ENCODE measurements at regions not wholly inside any gene's neighbourhood (a gene's known extent, or its start where the extent isn't known, plus 50 kb on each side); places are given as distances from the start of the nearest gene placed in this dataset.
"Not testable (repeated sequence)": the region's sequence is repeated elsewhere in the genome, so short reads cannot be mapped to it uniquely, and the experiment has no call there.

DNA sequence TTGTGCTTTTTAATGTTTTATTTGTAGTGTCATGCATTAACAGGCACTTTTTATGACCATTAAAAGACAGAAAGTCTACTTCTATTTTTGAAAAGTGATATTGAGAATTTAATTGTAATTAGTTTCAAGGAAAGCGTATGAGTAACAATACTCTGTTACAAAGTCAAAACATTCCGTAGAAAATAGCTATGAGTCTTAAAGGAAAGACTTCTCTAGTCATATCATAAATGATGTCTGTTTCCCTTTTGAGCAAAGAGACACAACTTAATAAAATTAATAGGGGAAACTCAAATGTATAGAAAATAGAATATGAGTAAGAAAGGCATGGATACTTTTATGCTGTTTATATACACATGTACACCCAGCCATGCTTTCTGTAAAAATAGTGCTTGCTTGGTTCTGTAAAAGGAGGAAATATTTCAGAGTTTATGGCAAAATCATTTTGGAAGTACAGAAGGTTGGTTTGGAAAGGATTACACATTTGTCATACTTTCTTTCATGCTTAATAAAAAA, 107.8 kb upstream of the AHI1 start:
- no peak for DNase-seq (ENCODE audit: low read depth)

DNA sequence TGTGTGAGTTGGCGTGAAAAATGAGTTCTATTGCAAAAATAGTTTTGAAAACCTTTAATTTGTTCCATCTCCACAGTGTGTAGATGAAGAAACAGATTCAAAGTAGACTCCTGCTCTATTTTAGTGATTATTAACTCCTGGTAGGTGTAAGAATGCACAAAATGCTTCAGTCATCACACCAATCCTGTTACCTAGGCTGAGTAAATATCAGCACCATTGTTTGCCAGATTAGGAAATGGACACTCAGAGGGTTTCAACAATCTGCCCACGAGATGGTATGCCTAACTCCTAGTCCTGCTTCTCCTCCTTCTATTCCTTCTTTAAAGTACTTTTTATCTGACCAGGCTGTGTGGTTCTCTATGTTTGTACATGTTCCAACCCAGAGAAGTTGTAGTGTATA, 108.9 kb upstream of the AHI1 start:
- no peak for DNase-seq (ENCODE audit: low read depth)

DNA sequence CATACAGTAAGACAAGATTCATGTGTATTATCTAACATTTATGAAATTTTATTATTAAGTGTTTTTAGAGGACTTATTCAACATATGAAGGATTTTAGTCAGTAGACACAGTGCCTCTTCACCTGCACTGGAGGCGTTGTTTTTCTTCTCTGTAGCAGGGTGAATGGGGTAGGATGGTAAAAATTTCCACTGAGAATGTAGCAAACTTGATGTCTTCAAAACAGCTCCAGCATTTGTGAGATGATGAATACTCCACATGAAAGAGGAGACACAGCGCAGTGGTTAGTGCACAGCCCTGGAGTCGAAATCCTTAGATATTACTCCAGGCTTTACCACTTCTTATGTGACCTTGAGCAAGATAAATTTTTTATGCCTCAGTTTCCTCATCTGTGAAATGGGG, 110.5 kb upstream of the AHI1 start:
- no peak for DNase-seq (ENCODE audit: low read depth)

DNA sequence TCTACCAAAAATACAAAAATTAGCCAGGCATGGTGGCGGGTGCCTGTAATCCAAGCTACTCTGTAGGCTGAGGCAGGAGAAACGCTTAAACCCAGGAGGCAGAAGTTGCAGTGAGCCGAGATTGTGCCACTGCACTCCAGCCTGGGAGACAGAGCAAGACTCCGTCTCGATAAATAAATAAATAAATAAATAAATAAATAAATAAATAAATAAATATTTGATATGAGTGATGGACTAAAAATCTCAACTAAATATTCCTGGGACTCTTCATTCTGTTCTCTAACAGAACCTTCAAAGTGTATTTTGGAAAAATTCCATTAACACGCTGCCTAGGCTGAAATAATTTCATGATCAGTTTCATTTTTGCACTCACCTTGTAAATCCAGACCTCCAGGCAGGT, 112.7 kb upstream of the AHI1 start:
- not testable (repeated sequence) for DNase-seq (ENCODE audit: low read depth)

GRCh38 chr6:135616655-135617054, 119.1 kb upstream of the AHI1 start:
- no peak for DNase-seq (ENCODE audit: low read depth)

DNA sequence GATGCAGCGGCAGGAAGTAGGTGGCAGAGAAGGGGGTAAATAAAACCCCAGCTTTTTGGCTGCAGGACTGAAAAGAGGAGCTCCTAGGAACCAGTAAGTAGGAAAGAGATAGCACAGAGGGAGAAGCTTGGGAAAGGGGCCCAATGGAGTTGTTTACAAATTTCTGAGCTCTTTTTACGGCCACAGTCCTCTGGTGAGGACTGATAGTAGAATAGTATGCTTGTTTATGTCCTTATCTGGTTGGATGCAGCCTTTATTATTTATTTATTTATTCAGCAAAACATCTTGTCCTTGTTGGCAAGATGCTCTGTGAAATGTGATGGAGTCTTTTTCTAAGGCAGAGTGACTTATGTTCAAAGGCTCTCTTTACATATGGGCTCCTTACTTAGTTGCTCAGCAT, 119.7 kb upstream of the AHI1 start:
- DNase-seq (ENCODE audit: low read depth) = no peak

- no peak for DNase-seq (ENCODE audit: low read depth)
Measured at GRCh38 chr6:135622081-135622480, 124.5 kb upstream of the AHI1 start.

GRCh38 chr6:135623979-135624378, 126.4 kb upstream of the AHI1 start:
- no peak for DNase-seq (ENCODE audit: low read depth)

DNA sequence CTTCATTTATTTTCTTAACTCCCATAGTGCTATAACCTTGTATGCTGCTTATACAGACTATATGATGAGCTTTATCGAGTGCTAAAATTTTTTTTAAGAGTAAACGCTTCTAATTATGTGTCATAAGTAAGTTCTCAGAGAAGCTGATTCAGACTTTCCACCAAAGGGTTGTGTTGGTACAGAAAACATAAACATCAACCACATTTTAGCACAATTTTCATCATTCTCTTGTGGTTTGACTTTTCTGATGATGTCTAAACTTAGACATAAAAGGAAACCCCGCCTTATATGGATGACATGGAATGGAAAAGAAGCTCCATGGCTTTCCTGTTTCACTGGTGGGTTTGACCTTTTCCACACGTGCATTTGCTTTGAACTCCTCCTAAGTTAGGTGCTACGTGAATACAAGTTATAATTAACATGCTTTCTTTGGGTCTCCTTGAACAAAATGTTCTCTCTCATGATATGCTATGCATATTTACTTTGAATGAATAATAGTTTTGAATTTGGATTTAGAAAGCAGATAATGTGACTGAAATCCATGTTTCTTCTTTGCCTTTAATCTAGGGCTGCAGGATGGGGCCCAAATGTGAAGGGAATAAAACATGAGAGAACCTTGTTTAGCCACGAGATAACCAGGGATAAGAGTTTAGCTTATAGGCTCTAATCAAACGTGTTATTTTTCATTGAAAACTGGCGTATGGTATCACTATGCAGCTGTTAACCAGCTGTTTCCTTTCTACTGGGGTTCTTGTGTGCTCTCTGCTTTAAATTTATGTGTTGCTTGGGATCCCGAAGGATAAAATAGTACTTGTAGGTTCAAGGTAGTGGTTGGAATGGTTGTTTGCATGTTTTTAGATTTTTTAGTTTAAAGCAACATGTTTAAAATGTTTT, 127.1 kb upstream of the AHI1 start:
- DNase-seq (ENCODE audit: low read depth) = peak; percentile 10

DNA sequence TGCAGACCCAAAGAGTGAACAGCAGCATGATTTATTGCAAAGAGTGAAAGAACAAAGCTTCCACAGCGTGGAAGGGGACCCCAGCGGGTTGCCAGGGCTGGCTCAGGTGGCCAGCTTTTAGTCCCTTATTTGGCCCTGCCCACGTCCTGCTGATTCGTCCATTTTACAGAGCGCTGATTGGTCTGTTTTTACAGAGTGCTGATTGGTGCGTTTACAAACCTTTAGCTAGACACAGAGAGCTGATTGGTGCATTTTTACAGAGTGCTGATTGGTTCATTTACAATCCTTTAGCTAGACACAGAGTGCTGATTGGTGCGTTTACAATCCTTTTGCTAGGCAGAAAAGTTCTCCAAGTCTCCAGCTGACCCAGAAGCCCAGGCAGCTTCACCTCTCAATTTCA, 128.5 kb upstream of the AHI1 start:
- not testable (repeated sequence) for DNase-seq (ENCODE audit: low read depth)

DNA sequence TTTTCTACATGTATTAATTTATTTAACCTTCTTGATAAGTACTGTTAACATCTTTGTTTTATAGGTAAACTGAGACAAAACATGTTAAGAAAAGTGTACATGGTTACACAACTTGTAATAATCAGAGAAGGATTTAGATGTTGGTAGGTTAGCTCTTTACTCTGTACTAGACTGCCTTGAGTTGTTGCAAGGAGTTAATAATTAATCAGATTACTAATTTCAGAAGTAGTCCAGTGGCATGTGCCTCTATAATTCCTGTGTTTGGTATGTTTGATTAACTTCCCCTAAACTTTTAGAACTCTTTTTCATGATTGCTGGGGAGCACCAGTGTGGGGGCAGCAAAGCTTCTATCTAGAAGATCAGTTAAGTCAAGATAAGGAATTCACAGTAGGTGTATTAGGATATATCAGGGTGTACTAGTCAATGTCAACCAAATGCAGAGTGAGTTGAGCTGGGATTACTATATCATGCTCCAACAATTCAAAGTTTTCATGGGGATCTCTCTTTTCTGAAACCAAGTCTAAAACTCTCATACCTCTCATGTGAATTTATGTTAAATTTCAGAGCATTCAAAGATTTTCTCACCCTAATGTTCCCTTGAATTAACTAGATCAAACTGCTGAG, 129.7 kb upstream of the AHI1 start:
- DNase-seq (ENCODE audit: low read depth) = no peak

GRCh38 chr6:135630789-135631376, 133.3 kb upstream of the AHI1 start:
- DNase-seq (ENCODE audit: low read depth) = no peak

DNA sequence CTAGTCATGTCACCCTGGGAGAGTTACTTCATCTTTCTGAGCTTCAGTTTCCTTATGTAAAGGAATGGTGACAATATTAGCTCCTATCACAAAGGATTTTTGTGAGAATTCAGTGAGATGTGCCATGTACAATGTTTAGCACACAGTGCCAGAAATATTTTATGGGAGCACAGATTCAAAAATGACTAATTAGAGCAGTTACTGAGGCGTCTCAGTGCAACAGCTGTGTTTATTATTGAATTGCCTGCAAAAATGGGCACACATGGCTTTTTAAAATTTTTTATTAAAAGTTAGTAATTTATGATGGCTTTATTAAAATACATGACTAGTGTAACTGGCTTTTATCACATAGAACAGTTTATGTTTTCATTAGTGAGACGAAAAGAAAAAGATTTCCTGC, 134.3 kb upstream of the AHI1 start:
- no peak for DNase-seq (ENCODE audit: low read depth)

GRCh38 chr6:135633573-135633972, 136.0 kb upstream of the AHI1 start:
- no peak for DNase-seq (ENCODE audit: low read depth)

DNA sequence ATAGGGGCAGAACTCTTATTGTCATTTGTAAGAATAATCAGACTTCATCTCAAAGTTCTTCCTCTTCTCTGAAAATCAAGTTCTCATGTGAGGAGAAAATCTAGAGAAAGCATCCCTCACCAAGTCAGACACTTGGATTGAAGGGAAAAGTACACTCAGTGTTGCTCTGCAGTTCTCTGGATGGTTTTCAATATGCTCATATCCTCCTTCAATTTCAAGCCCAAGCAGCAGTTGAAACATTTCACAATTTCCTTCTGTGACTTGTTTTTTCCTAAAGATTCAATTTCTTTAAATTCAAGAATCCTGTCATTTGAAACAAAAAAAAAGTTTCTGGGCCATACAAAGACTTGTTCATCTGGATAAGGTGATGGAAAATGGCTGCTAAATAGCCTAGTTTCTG, 140.2 kb upstream of the AHI1 start:
- DNase-seq (ENCODE audit: low read depth) = no peak

- DNase-seq (ENCODE audit: low read depth) = no peak
Measured at GRCh38 chr6:135638108-135638507, 140.6 kb upstream of the AHI1 start.

DNA sequence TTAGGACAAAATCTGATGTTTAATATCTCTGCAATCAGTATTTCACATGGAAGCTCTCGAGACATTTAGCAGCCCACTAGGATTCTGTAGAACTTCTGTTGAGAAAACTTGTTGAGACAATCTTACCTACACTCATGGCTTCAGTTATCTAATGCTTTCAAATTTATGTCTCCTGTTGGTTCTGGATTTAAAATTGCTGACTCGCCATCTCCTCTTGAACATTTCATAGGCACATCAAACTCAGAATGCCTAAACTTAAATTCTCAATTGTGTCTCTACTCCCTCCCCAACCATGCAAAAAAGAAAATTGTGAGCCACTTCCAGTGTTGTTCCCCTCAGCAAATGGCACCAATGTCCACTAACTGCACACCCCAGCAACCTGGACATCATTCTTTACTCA, 142.5 kb upstream of the AHI1 start:
- no peak for DNase-seq (ENCODE audit: low read depth)

DNA sequence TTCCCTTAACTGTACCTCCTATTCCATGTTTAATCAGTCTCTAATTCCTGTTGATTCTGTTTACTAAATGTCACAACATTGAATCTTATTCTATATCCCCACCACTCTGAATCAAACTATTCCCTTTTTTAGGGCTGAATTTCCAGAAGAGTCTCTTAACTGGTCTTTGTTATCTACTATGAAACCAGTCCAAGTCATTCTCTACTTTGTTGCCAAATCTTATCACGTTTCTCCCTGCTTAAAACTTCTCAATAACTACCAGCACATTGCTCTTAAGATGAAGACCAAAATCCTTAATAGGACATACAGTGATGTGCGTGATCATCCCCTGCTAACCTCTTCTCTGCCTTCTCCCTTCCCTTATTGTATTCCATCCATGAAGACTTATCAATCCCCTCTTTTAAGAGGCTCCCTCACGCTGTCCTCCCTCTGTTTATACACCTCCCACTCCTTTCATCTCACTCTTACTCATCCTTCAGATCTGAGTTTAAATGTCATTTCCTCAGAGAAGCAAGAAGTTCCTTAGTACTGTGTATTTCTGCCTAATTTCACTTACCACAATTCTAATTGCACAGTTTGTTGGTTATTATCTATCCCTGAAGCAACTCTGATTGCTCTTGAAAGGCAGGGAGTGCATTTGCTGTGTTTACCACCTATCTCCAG, 143.0 kb upstream of the AHI1 start:
- DNase-seq (ENCODE audit: low read depth) = no peak

- no peak for DNase-seq (ENCODE audit: low read depth)
Measured at GRCh38 chr6:135642912-135643311, 145.4 kb upstream of the AHI1 start.

- DNase-seq (ENCODE audit: low read depth) = no peak
Measured at GRCh38 chr6:135644394-135644793, 146.9 kb upstream of the AHI1 start.

- no peak for DNase-seq (ENCODE audit: low read depth)
Measured at GRCh38 chr6:135647521-135647920, 150.0 kb upstream of the AHI1 start.

DNA sequence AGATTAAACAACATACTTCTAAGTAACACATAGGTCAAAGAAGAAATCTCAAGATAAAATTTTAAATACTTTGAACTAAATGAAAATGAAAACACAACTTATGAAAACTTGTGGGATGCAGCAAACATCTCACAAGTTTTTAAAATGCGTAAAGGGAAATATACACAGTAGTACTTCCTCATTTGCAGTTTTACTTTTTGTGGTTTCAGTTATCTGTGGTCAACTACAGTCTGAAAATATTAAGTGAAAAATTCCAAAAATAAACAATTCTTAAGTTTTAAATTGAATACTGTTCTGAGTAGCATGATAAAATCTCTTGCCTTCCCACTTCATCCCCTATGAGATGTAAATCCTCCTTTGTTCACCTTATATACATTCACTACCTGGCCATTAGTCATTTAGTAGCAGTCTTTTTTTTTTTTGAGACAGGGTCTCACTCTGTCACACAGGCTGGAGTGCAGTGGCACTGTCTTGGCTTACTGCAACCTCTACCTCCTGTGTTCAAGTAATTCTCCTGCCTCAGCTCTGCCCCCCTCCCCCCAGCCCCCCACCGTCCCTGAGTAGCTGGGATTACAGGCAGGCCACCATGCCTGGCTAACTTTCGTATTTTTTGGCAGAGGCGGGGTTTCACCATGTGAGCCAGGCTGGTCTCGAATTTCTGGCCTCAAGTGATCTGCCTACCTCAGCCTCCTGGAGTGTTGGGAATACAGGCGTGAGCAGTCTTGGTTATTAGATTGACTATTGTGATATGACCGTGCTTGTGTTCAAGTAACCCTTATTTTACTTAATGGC, 154.6 kb upstream of the AHI1 start:
- no peak for DNase-seq (ENCODE audit: low read depth)
